DLD1 (cell line): ENCODE measurements at regions not wholly inside any gene's neighbourhood (a gene's known extent, or its start where the extent isn't known, plus 50 kb on each side); places are given as distances from the start of the nearest gene placed in this dataset.

Source experiments
- in situ Hi-C: cut with HindIII; loops from 2 replicates; pipeline ENCODE4 v1.10.0; 2017; ENCODE audit warnings: low sequenced_read_pairs

GRCh38 chr13:107590556-107590955 is 624.8 kb downstream of the LIG4 start:
- in situ Hi-C loops: no loop called here

- in situ Hi-C loops: no loop called here
Observed at GRCh38 chr13:107587681-107588080, 627.7 kb downstream of the LIG4 start.

GRCh38 chr13:107586216-107586615 is 629.1 kb downstream of the LIG4 start:
- in situ Hi-C loops: no loop called here

- in situ Hi-C loops: no loop called here
Observed at GRCh38 chr13:107585469-107586180, 629.7 kb downstream of the LIG4 start.

- in situ Hi-C loops: no loop called here
Observed at GRCh38 chr13:107582171-107582570, 633.2 kb downstream of the LIG4 start.

GRCh38 chr13:107580741-107581412 is 634.5 kb downstream of the LIG4 start:
- in situ Hi-C loops: no loop called here

GRCh38 chr13:107576430-107576829 is 638.9 kb downstream of the LIG4 start:
- in situ Hi-C loops: no loop called here

- in situ Hi-C loops: no loop called here
Observed at GRCh38 chr13:107574517-107575210, 640.7 kb downstream of the LIG4 start.

GRCh38 chr13:107573184-107573583 is 642.2 kb downstream of the LIG4 start:
- in situ Hi-C loops: no loop called here

GRCh38 chr13:107572156-107572555 is 643.2 kb downstream of the LIG4 start:
- in situ Hi-C loops: no loop called here

GRCh38 chr13:107568181-107568580 is 647.2 kb downstream of the LIG4 start:
- in situ Hi-C loops: no loop called here

GRCh38 chr13:107563099-107563925 is 652.0 kb downstream of the LIG4 start:
- in situ Hi-C loops: no loop called here

- in situ Hi-C loops: no loop called here
Observed at GRCh38 chr13:107562203-107562602, 653.1 kb downstream of the LIG4 start.

GRCh38 chr13:107554460-107554859 is 660.9 kb downstream of the LIG4 start:
- in situ Hi-C loops: no loop called here

GRCh38 chr13:107553838-107554237 is 661.5 kb downstream of the LIG4 start:
- in situ Hi-C loops: no loop called here

GRCh38 chr13:107551521-107551920 is 663.8 kb downstream of the LIG4 start:
- in situ Hi-C loops: no loop called here

- in situ Hi-C loops: no loop called here
Observed at GRCh38 chr13:107548338-107548737, 667.0 kb downstream of the LIG4 start.

GRCh38 chr13:107545946-107546502 is 669.3 kb downstream of the LIG4 start:
- in situ Hi-C loops: no loop called here

GRCh38 chr13:107534548-107534947 is 680.8 kb downstream of the LIG4 start:
- in situ Hi-C loops: no loop called here

- in situ Hi-C loops: no loop called here
Observed at GRCh38 chr13:107531816-107532215, 683.5 kb downstream of the LIG4 start.

- in situ Hi-C loops: no loop called here
Observed at GRCh38 chr13:107531180-107531579, 684.2 kb downstream of the LIG4 start.
